SK-N-SH (cell line): ENCODE measurements at regions not wholly inside any gene's neighbourhood (a gene's known extent, or its start where the extent isn't known, plus 50 kb on each side); places are given as distances from the start of the nearest gene placed in this dataset.

ENCODE experiments used
- CHD2 ChIP-seq: fragments of 150-350 bp; IDR thresholded peaks from 2 replicates; pipeline ENCODE4 v1.6.1; 2018; ENCODE audit warnings: low read length; ENCODE audit not compliant: partially characterized antibody
- CTCF ChIP-seq: fragments of 200-600 bp; sonication (generic); IDR thresholded peaks from 2 replicates; pipeline ENCODE4 v1.6.1; 2017; ENCODE audit warnings: antibody characterized with exemption, mild to moderate bottlenecking, moderate library complexity
- ELF1 ChIP-seq: IDR thresholded peaks from 2 replicates; pipeline ENCODE4 v1.4.0; 2012
- EP300 ChIP-seq, 2 experiments: IDR thresholded peaks; 2 replicates each; pipeline versions ENCODE4 v1.4.0 to v1.6.1; 2012; ENCODE audit warnings: borderline replicate concordance in 1 of 2, low read depth in 1 of 2, low read length in 1 of 2
- GABPA ChIP-seq: IDR thresholded peaks from 2 replicates; pipeline ENCODE4 v1.4.0; 2012; ENCODE audit warnings: low read depth, mild to moderate bottlenecking
- NFIC ChIP-seq: IDR thresholded peaks from 2 replicates; pipeline ENCODE4 v1.4.0; 2012; ENCODE audit warnings: borderline replicate concordance
- POLR2AphosphoS5 ChIP-seq: IDR thresholded peaks from 2 replicates; pipeline ENCODE4 v1.6.1; 2012; ENCODE audit warnings: low read depth, low read length
- RFX5 ChIP-seq: IDR thresholded peaks from 2 replicates; pipeline ENCODE4 v1.6.1; 2012; ENCODE audit warnings: mild to moderate bottlenecking, improper control_type of control experiment, low read length
- USF1 ChIP-seq: IDR thresholded peaks from 2 replicates; pipeline ENCODE4 v1.4.0; 2012; ENCODE audit warnings: low read depth, borderline replicate concordance
- TF ChIP-seq, protein P1 (sequence below): IDR thresholded peaks from 2 replicates; pipeline ENCODE4 v1.6.1; 2012; ENCODE audit warnings: mild to moderate bottlenecking, low read depth, low read length, moderate library complexity

DNA sequence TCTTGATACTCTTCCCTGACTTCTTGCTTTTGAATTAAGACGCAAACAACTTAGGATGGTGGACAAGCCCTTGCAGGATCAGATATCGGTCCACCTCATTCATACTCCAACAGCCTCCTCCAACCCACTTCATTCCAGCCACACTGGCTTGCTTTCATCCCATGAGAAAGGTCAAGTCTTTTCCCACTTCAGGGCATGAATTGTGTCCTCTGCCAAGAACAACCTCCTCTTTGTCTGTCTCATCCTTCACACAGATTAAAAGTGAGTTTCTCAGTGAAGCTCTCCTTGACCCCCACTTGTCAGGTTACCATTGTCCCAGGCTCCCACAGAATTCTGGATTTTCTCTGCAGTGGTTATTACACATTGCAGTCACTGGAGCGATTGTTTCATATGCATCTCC lies 91.8 kb upstream of the TGM3 start:
- TF ChIP-seq, protein P1, sequence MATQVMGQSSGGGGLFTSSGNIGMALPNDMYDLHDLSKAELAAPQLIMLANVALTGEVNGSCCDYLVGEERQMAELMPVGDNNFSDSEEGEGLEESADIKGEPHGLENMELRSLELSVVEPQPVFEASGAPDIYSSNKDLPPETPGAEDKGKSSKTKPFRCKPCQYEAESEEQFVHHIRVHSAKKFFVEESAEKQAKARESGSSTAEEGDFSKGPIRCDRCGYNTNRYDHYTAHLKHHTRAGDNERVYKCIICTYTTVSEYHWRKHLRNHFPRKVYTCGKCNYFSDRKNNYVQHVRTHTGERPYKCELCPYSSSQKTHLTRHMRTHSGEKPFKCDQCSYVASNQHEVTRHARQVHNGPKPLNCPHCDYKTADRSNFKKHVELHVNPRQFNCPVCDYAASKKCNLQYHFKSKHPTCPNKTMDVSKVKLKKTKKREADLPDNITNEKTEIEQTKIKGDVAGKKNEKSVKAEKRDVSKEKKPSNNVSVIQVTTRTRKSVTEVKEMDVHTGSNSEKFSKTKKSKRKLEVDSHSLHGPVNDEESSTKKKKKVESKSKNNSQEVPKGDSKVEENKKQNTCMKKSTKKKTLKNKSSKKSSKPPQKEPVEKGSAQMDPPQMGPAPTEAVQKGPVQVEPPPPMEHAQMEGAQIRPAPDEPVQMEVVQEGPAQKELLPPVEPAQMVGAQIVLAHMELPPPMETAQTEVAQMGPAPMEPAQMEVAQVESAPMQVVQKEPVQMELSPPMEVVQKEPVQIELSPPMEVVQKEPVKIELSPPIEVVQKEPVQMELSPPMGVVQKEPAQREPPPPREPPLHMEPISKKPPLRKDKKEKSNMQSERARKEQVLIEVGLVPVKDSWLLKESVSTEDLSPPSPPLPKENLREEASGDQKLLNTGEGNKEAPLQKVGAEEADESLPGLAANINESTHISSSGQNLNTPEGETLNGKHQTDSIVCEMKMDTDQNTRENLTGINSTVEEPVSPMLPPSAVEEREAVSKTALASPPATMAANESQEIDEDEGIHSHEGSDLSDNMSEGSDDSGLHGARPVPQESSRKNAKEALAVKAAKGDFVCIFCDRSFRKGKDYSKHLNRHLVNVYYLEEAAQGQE, result no peak
- no peak for TF ChIP-seq CTCF
- no peak for TF ChIP-seq POLR2AphosphoS5
- no peak for TF ChIP-seq GABPA
- no peak for TF ChIP-seq ELF1
- TF ChIP-seq CHD2, result no peak
- no peak for TF ChIP-seq RFX5
- TF ChIP-seq NFIC, result no peak
- no peak for TF ChIP-seq EP300 (IDR thresholded peaks at IDR 0.05; ENCODE audit: borderline replicate concordance in 1 of 2, low read depth in 1 of 2, low read length in 1 of 2)
- no peak for TF ChIP-seq USF1
